DND-41 (cell line): ENCODE measurements at regions not wholly inside any gene's neighbourhood (a gene's known extent, or its start where the extent isn't known, plus 50 kb on each side); places are given as distances from the start of the nearest gene placed in this dataset.

Experiments used
- EZH2 ChIP-seq: IDR thresholded peaks from 3 replicates; pipeline ENCODE4 v1.6.1; 2012; ENCODE audit warnings: borderline replicate concordance, low read depth, mild to moderate bottlenecking, moderate library complexity, low read length, inconsistent platforms; ENCODE audit not compliant: severe bottlenecking
- TF ChIP-seq, protein P1 (sequence below): IDR thresholded peaks from 2 replicates; pipeline ENCODE4 v1.5.1; 2012; ENCODE audit warnings: borderline replicate concordance, low read length, moderate library complexity, mild to moderate bottlenecking; ENCODE audit not compliant: poor library complexity, severe bottlenecking; ENCODE audit errors: extremely low read depth

DNA sequence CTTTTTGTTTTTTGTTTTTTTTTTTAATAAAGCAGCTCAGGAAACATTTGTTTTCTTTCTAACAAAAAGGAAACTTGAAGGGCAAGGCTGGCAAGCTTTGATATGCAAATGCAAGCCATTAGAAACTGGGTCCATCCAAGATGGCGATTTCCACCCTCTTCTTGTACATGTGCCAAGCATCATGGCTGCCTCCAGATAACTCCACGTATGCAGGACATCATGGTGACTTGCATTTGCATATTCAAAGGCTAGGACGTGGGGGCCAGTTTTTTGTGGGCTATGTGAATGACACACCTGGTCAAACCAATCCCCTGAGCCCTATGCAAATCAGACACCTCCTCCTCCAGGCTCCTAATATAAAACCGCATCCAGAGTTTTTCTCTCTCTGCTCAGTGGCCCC is 692.6 kb downstream of the FAM133A start:
- TF ChIP-seq, protein P1, sequence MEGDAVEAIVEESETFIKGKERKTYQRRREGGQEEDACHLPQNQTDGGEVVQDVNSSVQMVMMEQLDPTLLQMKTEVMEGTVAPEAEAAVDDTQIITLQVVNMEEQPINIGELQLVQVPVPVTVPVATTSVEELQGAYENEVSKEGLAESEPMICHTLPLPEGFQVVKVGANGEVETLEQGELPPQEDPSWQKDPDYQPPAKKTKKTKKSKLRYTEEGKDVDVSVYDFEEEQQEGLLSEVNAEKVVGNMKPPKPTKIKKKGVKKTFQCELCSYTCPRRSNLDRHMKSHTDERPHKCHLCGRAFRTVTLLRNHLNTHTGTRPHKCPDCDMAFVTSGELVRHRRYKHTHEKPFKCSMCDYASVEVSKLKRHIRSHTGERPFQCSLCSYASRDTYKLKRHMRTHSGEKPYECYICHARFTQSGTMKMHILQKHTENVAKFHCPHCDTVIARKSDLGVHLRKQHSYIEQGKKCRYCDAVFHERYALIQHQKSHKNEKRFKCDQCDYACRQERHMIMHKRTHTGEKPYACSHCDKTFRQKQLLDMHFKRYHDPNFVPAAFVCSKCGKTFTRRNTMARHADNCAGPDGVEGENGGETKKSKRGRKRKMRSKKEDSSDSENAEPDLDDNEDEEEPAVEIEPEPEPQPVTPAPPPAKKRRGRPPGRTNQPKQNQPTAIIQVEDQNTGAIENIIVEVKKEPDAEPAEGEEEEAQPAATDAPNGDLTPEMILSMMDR = no peak
- TF ChIP-seq EZH2 = no peak
